Activated CD8-positive, alpha-beta T cell treated with anti-CD3 and anti-CD28 coated beads for 36 hours (primary cell): ENCODE measurements at regions not wholly inside any gene's neighbourhood (a gene's known extent, or its start where the extent isn't known, plus 50 kb on each side); places are given as distances from the start of the nearest gene placed in this dataset.

ENCODE experiments used
- ATAC-seq: fragments of 200-7000 bp; cut with Tn5 transposase; one replicate; pipeline ENCODE4 v1.10.0; 2021; ENCODE audit warnings: mild to moderate bottlenecking, moderate library complexity
- CTCF ChIA-PET: fragments of 350-600 bp; sonication (Branson Sonifier 250); formaldehyde crosslinking; loops from one replicate; lab custom pipeline; 2021; ENCODE audit warnings: antibody characterized with exemption; lab: Charles Lee
- POLR2A ChIA-PET: fragments of 350-600 bp; sonication (Branson Sonifier 250); formaldehyde crosslinking; loops from one replicate; lab custom pipeline; 2021; ENCODE audit warnings: antibody characterized with exemption; lab: Charles Lee
- DNase-seq: peaks from one replicate; pipeline ENCODE4 v3.0.0-alpha.2; 2020
- H3K27ac Mint-ChIP-seq: one replicate; pipeline ENCODE4 v1.8.0; 2021; ENCODE audit warnings: mild to moderate bottlenecking, mixed read lengths
- H3K27me3 Mint-ChIP-seq: one replicate; pipeline ENCODE4 v1.8.0; 2021; ENCODE audit warnings: mixed read lengths
- H3K36me3 Mint-ChIP-seq: one replicate; pipeline ENCODE4 v1.8.0; 2021; ENCODE audit warnings: low read depth, mixed read lengths
- H3K4me1 Mint-ChIP-seq: one replicate; pipeline ENCODE4 v1.8.0; 2021; ENCODE audit warnings: low read depth, mixed read lengths
- H3K4me3 Mint-ChIP-seq: one replicate; pipeline ENCODE4 v1.8.0; 2021; ENCODE audit warnings: mild to moderate bottlenecking, moderate library complexity, mixed read lengths
- H3K9me3 Mint-ChIP-seq: one replicate; pipeline ENCODE4 v1.8.0; 2021; ENCODE audit warnings: mixed read lengths
- CTCF ChIP-seq: fragments of 200-600 bp; IDR thresholded peaks from one replicate; pipeline ENCODE4 v1.8.0; 2022; ENCODE audit warnings: antibody characterized with exemption, mild to moderate bottlenecking
- intact Hi-C: fragments of 100-400 bp; cut with micrococcal nuclease; formaldehyde crosslinking; loops from one replicate; pipeline ENCODE4 v1.10.0; 2022

GRCh38 chr3:83515123-83515522 is 1443.7 kb upstream of the CADM2 start:
- Mint-ChIP-seq H3K27me3 (no peaks in the 10 kb centered on the region), H3K27ac (no peak overlapping the region), H3K4me3 (no peak overlapping the region), H3K9me3 (peaks cover 8% of the 10 kb centered on the region), H3K4me1 (no peaks in the 10 kb centered on the region), H3K36me3 (no peaks in the 10 kb centered on the region)
- POLR2A ChIA-PET, result no interaction called here
- CTCF ChIA-PET, result no interaction called here
- ATAC-seq (no peak), DNase-seq (no peak)
- TF ChIP-seq CTCF, result no peak
- intact Hi-C loops, result no loop called here

GRCh38 chr3:83523470-83524073 is 1435.2 kb upstream of the CADM2 start:
- DNase-seq, result peak; percentile 26
- POLR2A ChIA-PET, result no interaction called here
- Mint-ChIP-seq H3K4me3 (no peak overlapping the region), H3K9me3 (peaks cover 2% of the 10 kb centered on the region), H3K27ac (no peak overlapping the region), H3K27me3 (no peaks in the 10 kb centered on the region), H3K4me1 (no peaks in the 10 kb centered on the region), H3K36me3 (no peaks in the 10 kb centered on the region)
- intact Hi-C loops, result no loop called here
- no peak for ATAC-seq
- TF ChIP-seq CTCF, result peak; percentile 20
- CTCF ChIA-PET, result no interaction called here

GRCh38 chr3:83524901-83525300 is 1433.9 kb upstream of the CADM2 start:
- Mint-ChIP-seq H3K27ac (no peak overlapping the region), H3K27me3 (no peaks in the 10 kb centered on the region), H3K9me3 (peaks cover 2% of the 10 kb centered on the region), H3K4me1 (no peaks in the 10 kb centered on the region), H3K4me3 (no peak overlapping the region), H3K36me3 (no peaks in the 10 kb centered on the region)
- ATAC-seq (no peak), DNase-seq (no peak)
- CTCF ChIA-PET, result no interaction called here
- no peak for TF ChIP-seq CTCF
- POLR2A ChIA-PET, result no interaction called here
- intact Hi-C loops, result no loop called here

- ChIA-PET CTCF (no interaction called here), POLR2A (no interaction called here)
- intact Hi-C loops, result no loop called here
- no peak for TF ChIP-seq CTCF
- Mint-ChIP-seq H3K36me3 (no peaks in the 10 kb centered on the region), H3K4me1 (no peaks in the 10 kb centered on the region), H3K27ac (no peak overlapping the region), H3K4me3 (no peak overlapping the region), H3K27me3 (no peaks in the 10 kb centered on the region), H3K9me3 (peaks cover 4% of the 10 kb centered on the region)
- ATAC-seq (no peak), DNase-seq (no peak)
These were observed 1399.7 kb upstream of the CADM2 start for GRCh38 chr3:83559082-83559481.

GRCh38 chr3:83567935-83568334 is 1390.9 kb upstream of the CADM2 start:
- intact Hi-C loops, result no loop called here
- no peak for DNase-seq
- Mint-ChIP-seq H3K27me3 (no peaks in the 10 kb centered on the region), H3K4me1 (no peaks in the 10 kb centered on the region), H3K9me3 (peaks cover 2% of the 10 kb centered on the region), H3K4me3 (no peak overlapping the region), H3K27ac (no peak overlapping the region), H3K36me3 (no peaks in the 10 kb centered on the region)
- ATAC-seq, result no peak
- ChIA-PET POLR2A (no interaction called here), CTCF (no interaction called here)
- no peak for TF ChIP-seq CTCF
